NCI-H1694 treated with DMSO at 0.1 percent for 48 hours (cell line): ENCODE measurements at regions not wholly inside any gene's neighbourhood (a gene's known extent, or its start where the extent isn't known, plus 50 kb on each side); places are given as distances from the start of the nearest gene placed in this dataset.
A peak's percentile ranks its signal among the peaks of the same experiment; 100 is the strongest.

ENCODE experiments used
- DNase-seq: peaks from one replicate; lab custom pipeline; 2025; lab: John Stamatoyannopoulos, UW

DNA sequence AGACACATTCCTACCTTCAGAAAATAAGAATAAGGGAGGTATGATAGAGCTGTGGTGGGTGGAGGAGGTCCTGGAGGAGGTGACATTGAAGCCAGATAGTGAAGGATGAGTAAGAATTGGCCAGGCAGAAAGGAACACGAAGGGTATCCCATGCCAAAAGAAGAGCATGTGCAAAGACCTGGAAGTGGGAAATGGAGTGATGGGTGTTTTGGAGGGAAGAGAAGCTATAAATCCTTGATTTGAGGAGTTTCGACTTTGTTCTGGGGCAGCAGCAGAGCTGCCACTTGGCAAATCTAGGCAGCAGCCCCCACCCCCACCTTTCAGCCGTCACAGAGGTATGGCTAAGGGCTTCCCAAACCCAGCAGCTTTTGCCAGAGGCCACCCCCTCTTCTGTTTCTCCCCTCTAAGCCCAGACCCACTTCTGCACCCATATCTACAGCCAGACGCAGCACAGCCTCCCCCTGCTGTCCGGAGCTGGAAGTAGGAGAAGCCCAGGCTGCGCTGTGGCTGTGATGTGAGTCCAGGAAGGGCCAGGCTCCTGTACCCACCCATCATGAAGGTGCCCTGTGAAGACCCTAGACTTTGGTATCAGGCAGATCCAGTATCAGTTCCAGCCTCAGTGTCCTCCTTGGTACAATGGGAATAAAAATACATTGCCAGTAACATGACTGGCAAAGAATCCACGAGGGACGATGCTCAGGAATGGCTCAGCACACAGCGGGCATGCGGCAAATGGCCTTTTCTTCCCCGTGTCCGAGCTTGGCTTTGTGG is 188.7 kb upstream of the LINGO1 start:
- DNase-seq, result peak; percentile 70

DNA sequence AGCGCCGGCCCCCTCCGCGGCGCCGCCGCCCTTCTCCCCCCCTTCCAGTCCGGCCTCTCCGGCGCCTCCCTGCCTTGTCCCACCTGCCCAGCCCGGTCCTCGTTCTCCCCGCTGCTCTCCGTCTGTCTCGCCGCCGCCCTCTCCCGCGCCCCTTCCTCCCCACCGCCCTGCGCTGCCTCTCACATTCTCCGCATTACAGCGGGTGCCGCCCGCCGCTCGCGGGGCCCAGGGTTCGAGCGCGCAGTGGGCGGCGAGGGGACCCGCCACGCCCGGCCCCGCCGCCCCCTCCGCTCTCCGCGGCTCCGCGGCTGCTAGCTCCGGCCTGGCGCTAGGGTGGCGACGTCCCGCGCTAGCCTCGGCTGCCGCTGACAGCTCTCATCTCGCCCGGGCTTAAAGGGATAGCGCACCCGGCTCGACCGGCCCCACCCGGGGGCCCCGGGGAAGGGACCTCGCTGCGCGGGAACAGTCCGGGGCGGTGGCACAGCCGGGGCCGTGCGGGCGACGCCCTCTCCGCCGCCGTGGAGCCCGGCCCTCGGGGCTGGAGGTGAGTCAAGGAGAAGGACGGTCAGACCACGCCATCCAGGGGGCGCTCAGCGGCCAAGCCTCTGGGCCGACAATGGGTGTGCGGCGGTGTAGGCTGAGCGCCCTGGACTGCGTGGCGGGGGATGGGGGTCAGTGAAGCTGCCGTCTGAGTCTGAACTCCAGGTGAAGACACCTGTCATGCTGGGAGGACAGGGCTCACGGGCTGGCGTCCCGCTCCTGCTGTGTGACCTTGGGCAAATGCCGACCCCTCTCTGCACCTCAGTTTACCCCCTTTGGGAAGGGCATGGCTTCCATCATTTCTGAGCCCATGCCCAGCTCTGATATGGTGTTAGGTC is 187.4 kb upstream of the LINGO1 start:
- DNase-seq, result no peak

DNA sequence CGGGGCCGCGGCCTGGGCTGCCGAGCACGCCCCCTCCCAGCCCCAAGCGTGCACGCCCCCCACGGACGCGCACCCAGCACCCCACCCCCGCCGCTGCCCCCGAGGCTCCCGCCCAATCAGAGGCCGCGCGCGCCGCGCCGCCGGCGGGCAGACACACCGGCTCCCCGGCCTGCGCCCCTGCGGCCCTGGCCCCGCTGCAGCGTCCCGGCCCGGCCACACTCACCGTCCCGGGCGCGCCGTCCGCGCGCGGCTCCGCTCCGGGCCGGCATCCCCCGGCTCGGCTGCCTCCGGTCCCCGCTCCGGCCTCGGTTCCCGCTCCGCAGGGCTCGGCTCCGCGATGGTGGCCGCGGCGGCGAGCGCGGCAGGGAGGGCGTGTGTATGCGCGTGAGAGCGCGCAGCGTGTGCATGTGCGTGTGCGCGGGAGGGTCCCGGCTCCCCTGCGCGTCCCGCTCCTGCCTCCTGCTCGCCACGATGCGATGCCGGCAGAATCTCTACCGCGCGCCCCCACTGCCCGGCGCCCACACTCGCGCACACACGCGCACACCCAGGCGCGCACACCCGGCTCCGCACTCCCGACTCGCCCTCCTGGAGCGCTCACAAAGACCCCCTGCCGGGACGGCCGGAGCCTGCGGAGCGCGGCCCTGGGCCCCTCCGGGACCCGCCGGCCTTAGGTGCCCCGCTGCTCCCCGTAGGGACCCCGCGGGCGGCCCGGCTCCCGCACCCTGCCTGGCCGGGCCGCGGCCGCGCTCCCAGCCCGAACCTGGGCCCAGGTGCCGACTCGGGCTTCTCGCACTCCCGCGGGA is 186.5 kb upstream of the LINGO1 start:
- DNase-seq, result peak; percentile 30

DNA sequence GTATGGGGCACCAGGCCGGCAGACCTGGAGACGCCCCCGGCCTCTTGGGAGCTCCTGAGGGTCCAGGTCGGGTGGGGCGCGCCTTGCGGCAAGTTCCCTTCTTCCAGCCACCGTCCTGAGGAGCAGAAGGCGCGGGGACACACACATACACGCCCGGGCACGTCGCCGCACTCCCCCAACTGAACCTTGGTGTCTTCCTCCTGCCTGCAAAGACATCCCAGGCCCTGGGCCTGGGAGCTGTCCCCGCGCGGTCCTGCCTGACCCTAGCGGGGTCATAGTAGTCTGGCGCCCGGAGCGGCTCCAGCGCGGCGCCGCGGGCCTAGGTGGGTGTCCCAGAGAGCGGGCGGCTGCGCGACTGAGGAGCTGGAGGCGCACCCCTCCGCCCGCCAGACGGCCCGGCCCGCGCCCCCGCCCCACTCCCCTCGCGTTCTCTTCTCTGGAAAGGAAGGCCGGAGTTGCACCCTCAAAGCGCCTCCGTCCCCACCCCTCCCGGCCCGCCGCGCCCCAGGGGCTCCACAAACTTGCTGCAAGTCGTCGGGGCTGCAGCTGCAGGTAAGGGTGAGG is 185.9 kb upstream of the LINGO1 start:
- no peak for DNase-seq

DNA sequence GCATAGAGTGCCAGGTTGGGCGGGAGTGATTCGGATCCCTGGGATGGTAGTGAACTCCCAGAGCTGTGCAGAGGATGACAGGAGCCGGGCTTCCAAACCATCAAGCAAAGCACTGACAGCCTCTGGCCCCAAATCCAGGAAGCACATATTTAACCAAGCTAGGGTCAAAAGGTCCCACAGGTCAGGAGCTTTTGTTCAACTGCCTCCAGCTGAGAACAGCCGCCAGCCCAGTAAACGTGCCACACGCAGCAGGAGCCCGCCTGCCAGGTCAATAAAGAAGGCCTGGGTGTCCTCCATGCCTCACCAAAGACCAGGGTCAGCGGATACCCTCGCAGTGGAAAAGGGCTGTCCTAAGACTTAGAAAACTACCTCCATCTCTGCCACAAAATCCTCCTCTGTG is 184.7 kb upstream of the LINGO1 start:
- DNase-seq, result no peak

DNA sequence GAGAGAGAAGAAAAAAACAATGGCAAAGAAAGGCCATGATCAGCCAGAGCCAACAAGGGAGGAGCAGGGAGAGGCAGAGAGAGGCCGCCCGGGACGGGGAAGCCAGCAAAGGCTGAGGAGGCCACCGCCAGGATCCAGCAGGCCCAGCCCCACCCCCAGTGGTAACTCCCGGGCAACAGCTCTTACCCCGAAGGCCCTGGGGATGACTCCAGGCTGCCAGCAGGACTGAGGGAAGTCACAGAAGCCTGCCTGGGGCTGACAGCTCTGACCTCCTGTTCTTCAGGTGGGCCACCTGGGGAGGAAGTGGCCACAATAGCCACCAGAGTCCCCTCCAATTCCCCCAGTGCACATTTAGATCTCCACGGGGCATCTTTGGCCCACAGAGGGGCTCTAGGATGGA is 184.3 kb upstream of the LINGO1 start:
- DNase-seq, result no peak

DNA sequence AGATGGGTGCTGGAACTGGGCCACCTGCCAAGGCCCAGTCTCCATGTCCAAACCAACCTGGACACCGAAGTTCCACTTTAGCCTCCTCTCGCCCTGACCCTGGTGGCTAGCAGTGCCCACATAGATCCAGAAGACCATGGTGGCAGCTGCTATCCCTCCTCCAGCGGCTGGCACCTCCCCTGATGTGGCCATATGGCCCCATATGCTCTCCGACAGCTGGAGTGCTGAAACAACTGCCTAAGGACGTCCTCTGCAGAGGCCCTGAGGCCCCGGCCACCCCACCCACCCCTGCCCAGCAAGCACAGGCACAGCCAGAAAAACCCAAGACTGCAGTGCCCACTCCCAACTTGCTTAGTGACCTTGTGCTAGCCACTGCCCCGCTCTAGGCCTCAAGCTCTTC is 182.3 kb upstream of the LINGO1 start:
- DNase-seq, result peak; percentile 43

DNA sequence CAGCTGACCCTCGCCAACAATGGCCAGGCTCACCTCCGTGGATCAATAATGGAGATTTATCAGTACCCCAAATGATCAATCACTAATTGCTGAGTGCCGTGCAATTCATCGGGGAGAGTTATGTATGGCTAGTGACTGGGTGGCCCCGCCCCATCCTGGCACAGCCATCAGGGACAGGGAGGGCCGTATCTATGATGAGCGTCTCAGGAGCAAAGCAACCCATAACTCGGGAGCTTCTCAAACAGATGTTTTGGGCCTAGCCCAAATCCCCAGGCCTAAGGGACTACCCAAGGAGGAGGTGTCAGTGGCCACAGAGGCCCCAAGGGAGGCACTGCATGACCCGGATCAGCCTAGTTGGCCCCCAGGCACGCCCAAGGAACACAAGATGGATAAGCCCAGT is 180.0 kb upstream of the LINGO1 start:
- DNase-seq, result no peak

DNA sequence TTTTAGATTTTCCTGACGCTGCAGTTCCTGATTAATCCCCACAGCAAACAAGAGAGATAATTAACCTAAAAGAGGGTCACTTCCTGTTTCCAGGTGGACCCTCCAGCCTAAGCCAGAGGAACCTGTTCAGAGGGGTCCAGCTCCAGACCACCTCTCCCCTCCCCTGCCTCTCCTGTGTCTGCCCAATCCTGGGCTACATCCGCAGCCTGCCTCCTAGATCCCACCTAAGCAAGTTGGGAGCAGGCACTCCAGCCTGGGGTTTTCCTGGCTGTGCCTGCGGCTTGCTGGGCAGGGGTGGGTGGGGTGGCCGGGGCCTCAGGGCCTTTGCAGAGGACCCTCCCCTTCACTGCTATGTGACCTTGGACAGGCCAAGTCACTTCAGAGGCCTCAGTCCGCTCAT is 178.6 kb upstream of the LINGO1 start:
- no peak for DNase-seq

DNA sequence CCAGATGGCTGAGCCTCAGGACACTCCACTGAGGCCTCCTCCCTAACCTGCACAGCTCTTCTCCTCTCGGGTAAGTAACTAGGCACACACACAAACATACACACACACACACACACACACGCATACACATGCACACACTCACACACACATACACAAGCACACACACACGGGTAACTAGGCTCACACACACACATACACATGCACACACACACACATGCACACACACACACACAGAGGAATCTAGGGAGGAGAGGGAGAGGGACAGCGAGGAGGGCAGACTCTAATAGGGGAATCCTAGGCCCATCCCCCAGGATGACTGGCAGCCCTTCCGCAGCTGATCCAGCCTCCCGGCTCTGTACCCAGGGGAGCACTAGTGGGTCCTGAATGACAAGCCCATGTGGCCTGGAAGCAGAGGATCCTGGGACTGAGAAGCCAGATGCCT is 177.4 kb upstream of the LINGO1 start:
- peak; percentile 78 for DNase-seq

DNA sequence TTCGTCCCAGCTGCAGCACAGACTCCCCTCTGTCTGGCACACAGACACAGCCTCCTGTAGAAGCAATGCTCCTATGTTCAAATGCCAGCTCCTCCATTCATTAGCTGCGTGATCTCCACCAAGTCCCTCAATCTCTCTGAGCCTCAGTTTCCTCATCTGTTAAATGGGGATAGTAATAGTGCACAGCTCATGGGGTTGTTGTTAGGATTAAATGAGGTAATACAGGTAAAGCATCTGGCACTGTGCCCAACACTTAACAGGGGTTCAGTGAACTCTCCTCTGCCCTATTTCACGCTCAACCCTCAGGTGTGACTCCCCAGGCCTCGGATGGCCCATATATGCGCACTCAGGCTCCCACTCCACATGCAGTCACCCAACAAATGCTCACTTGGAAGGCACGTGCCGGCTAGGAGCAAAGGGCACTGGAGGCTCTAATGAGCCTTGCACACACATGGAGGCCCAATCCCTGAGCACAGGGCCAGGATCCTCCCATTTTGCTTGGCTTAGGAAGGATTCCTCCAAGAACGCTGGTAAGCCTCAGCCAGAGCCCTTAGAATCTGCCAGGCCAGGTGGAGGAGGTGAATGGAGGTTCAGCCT is 176.0 kb upstream of the LINGO1 start:
- DNase-seq, result no peak

DNA sequence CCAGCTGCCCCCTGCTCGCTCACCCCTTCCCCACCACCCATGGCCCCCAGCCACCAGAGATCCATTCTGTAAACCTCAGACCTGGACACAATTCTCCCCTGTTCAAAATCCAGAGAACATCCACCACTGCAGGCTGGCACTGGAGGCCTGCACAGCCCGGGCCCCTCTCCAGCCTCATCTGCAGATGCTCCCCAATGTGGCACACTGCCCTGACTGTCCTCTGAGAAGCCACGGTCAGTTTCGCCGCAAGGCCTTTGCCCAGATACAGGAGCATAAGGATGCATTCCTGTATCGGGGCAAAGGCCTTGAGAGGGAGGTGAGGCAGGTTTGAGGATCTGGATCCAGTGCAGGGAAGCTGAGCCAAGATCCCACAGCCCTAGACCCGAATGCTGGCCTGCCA is 175.4 kb upstream of the LINGO1 start:
- no peak for DNase-seq

DNA sequence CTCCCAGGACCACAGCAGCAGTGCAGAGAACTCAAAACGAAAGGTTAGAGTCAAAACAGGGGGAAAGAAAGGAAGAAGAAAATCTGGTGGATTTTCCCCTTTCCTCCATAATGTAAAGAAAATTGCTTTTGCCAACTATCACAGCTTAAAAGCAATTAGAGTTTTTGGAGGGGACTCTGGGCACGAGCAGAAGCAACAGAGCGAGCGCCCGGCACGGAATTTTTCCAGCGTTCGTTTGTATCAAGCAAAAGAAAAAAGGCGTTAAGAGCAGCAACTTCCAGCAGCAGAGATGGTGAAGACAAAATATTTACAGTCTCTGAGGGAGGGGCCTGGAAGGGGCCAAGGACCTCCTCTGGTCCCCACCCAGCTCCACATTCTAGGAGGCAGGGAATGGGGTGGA is 174.9 kb upstream of the LINGO1 start:
- DNase-seq, result no peak

DNA sequence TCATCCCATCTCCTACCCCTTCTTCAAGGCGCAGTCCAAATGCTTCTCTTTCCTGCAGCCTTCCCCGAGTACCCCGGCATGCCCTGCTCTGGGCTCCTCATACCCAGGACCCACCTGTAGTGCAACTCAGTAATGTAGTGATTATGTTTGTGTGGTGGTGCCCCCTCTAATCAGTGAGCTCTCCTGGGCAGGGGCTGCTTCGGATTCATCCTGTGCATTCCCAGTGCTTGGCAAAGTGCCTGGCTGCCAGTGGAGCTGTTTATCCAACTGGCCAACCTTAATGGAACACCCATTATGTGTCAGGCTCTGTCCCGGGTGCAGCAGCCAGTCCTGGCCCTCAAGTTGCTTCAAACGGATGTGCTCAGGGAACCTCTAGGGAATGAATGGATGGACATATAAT is 174.4 kb upstream of the LINGO1 start:
- no peak for DNase-seq

DNA sequence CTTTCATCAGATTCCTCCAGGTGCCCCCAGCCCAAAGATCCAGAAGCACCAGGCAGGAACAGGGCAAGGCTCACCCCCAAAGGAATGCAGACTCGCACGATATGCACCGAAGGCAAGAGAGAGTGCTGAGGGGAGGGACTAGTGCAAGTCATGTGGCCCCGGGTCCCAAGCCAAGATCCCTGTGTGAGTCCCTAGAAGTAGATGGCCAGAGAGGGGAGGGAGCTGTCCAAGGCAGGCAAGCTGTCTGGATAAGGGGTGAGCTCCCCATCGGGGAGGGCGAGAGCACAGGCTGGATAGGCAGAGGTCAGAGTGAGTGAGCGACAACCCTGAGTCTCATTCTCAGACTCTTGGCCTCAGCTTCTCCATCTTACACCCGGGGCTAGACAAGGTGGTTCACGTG is 171.5 kb upstream of the LINGO1 start:
- no peak for DNase-seq

DNA sequence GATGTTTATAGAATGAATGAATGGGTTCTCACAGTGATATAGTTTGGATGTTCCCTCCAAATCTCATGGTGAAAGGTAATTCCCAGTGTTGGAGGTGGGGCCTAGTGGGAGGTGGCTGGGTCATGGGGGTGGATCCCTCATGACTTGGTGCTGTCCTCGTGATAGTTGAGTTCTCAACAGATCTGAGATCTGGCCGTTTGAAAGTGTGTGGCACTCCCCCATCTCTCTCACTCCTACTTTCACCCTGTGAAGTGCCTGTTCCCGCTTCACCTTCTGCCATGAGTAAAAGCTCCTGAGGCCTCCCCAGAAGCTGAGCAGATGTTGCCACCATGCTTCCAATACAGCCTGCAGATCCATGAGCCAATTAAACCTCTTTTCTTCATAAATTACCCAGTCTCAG is 170.8 kb upstream of the LINGO1 start:
- no peak for DNase-seq

DNA sequence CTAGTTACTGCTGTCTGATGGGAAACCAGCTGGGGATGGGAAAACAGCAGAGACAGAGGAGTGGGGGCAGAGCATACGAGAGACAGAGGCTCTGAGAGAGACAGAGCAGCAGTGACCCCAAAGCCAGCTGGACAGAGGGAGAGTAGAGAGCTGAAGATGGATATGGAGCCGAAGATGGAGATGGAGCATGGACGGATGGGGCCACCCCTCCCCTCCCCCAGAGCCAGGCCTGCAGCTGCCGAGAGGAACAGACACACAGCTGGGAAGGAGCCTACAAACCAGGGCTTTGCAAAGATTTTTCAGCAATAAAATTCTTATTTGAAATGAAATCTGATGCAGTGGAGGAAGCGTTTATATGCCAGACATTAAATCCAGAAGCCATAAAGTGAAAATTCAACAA is 167.6 kb upstream of the LINGO1 start:
- no peak for DNase-seq

DNA sequence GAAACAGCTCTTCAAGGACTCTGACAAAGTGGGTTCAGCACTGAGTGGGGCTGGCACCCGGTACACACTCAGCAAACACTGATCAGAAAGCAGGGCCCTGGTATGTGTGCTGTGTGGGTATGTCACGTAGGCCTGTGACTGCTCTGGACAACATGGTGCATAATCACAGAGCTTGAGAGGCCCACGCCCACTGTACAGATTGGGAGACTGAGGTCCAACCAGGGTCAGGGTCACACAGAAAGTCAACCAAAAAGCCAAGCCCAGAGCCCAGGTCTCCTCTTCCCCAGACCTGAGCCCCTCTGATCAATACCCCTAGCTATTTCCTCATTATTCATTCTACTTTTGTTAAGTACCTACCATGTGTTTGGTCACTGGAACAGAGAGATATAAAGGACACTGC is 166.1 kb upstream of the LINGO1 start:
- no peak for DNase-seq

DNA sequence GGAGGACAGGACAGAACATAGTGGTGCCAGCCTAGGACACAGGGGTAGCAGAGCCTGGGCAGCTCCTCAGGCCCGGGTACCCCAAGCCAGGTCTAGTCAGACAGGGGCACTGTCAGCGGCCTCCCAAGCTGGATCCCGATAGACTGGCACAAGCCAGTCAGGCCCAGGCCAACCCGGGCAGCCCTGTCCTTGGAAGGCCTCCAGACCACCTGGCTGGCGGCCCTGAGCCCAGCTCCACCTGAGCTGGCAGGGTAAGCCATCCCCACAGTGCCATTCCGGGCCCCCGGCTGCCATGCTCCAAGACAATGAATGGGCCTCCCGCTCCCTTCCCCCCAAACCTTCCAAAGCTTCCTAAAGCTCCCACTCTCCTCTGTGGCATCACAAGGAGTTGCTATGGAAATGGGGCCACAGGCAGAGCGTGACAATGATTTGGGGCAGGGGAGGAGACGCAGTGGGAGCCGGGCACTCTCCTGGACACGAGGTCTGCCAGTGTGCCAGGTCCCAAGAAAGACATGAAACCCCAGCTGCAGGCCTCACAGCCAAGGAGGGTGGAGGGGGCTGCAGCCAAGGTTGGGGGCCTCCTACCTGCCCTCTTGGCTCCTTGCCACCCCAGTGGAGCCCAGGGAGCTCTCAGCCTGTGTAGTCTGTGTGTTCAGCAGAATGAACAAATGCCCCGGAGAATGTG is 165.6 kb upstream of the LINGO1 start:
- DNase-seq, result no peak

DNA sequence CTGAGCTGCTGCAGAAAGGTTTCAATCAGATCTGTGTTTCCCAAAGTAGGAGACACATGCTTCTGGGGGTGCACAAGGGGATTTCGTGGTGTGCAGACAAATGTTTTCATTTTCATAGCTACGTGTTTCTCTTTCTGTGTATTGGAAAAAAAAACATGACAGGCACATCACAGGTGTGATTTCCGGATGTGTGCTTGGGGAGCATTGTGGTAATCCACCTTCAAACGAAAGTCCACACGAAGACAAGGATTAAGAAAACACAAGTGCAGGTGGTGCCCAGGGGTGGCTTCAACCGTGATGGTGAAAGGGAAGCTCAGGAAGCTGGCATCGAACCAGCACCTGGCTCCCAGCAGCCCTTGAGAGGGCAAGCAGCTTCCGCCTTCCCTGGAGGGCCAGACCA is 164.6 kb upstream of the LINGO1 start:
- DNase-seq, result no peak

DNA sequence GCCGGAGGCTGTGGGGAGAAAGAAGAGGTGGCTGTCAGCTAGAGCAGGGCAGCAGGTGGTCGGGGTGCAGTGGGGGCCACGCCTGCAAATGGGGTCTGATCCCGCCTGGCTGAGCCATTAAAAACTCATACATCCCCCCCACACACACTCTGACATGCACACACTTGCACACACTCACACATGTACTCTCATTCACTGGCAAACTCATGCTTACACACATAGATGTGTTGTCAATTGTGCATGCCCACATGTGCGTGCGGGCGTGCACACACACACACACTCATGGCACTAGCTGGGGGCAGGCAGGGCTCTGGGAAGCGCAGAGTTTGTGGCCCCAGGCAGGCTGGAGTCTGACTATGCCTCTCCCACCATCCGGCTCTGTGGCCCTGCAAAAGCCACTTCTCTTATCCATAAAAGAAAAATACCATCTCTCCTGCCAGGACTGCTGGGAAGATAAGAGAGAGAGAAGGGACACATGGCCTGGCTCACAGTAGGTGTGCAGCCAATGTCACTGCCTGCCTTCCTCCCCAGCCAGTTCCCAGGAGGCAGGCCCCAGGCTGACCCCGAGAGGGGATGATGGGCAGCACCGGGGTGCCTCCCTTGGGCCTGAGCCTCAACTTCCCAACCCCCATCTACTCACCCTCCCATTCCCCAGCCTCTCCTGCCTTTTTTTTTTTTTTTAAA is 163.5 kb upstream of the LINGO1 start:
- DNase-seq, result no peak
